H1 (cell line): ENCODE measurements at regions not wholly inside any gene's neighbourhood (a gene's known extent, or its start where the extent isn't known, plus 50 kb on each side); places are given as distances from the start of the nearest gene placed in this dataset.

Source experiments
- CTCF ChIA-PET: fragments of 300-600 bp; sonication (Branson Sonifier 250); formaldehyde crosslinking; loops from one replicate; lab custom pipeline; 2021; ENCODE audit not compliant: partially characterized antibody; lab: Charles Lee
- POLR2A ChIA-PET: fragments of 300-600 bp; sonication (Branson Sonifier 250); formaldehyde crosslinking; loops from one replicate; lab custom pipeline; 2021; ENCODE audit warnings: inconsistent platforms; ENCODE audit not compliant: partially characterized antibody; lab: Charles Lee
- DNase-seq, 2 experiments: peaks; one replicate each; pipeline versions ENCODE4 v3.0.0 to v3.0.0-alpha.2; 2010 to 2022; ENCODE audit warnings: low spot score in 2 of 2, low read depth in 1 of 2, mixed read lengths in 1 of 2
- FAIRE-seq: peaks from 2 replicates; lab custom pipeline; 2011; peaks lifted over from hg19 to GRCh38; lab: Jason Lieb, UNC
- H2AFZ ChIP-seq: 2 replicates; pipeline ENCODE4 v1.8.1; 2012; ENCODE audit warnings: low read length, inconsistent platforms
- H2AK5ac ChIP-seq: 2 replicates; pipeline ENCODE4 v1.6.1; 2013; ENCODE audit warnings: low read depth, low read length
- H2BK120ac ChIP-seq: replicated peaks from 2 replicates; pipeline ENCODE3; 2013; ENCODE audit warnings: low read depth, low read length, inconsistent platforms
- H2BK12ac ChIP-seq: 2 replicates; pipeline ENCODE4 v1.6.1; 2013; ENCODE audit warnings: low read depth, low read length
- H2BK15ac ChIP-seq: 2 replicates; pipeline ENCODE4 v1.6.1; 2013; ENCODE audit warnings: low read length
- H2BK20ac ChIP-seq: 2 replicates; pipeline ENCODE4 v1.6.1; 2013; ENCODE audit warnings: low read length
- H2BK5ac ChIP-seq: 2 replicates; pipeline ENCODE4 v1.6.1; 2013; ENCODE audit warnings: low read depth, low read length
- H3K14ac ChIP-seq: 2 replicates; pipeline ENCODE4 v1.6.1; 2013; ENCODE audit warnings: inconsistent platforms; ENCODE audit not compliant: insufficient read length
- H3K18ac ChIP-seq: 2 replicates; pipeline ENCODE4 v1.6.1; 2013; ENCODE audit warnings: low read length; ENCODE audit errors: extremely low read depth
- H3K23ac ChIP-seq: 2 replicates; pipeline ENCODE4 v1.6.1; 2013; ENCODE audit warnings: inconsistent platforms; ENCODE audit not compliant: insufficient read length
- H3K23me2 ChIP-seq: 2 replicates; pipeline ENCODE4 v1.6.1; 2013; ENCODE audit warnings: low read depth, low read length
- H3K27ac ChIP-seq: 2 replicates; pipeline ENCODE4 v1.6.1; 2011; ENCODE audit warnings: low read depth, low read length, inconsistent platforms
- H3K27me3 ChIP-seq, 4 experiments: replicated peaks in 1 of 4; 1 replicate in 1 of 4; 2 replicates in 3 of 4; pipeline versions ENCODE4 v1.6.1 to v1.8.1; 2011 to 2013; ENCODE audit warnings: low read length in 3 of 4, mild to moderate bottlenecking in 3 of 4, inconsistent platforms in 2 of 4, mixed read lengths in 2 of 4, moderate library complexity in 1 of 4; ENCODE audit not compliant: control insufficient read depth in 3 of 4, insufficient read depth in 3 of 4; ENCODE audit errors: extremely low read depth in 1 of 4
- H3K36me3 ChIP-seq, 4 experiments: 2 replicates each; pipeline versions ENCODE4 v1.6.1 to v1.8.1; 2011 to 2013; ENCODE audit warnings: mild to moderate bottlenecking in 4 of 4, low read length in 3 of 4, moderate library complexity in 2 of 4, control low read depth in 1 of 4, inconsistent platforms in 1 of 4; ENCODE audit not compliant: insufficient read depth in 4 of 4, control insufficient read depth in 2 of 4
- H3K4ac ChIP-seq: replicated peaks from 2 replicates; pipeline ENCODE3; 2013; ENCODE audit warnings: low read length, low read depth, mixed read lengths, inconsistent platforms; ENCODE audit not compliant: insufficient read length
- H3K4me1 ChIP-seq, 4 experiments: replicated peaks in 1 of 4; 1 replicate in 1 of 4; 2 replicates in 3 of 4; pipeline versions ENCODE4 v1.6.1 to v1.8.1; 2011 to 2013; ENCODE audit warnings: low read length in 3 of 4, inconsistent platforms in 2 of 4, mixed read lengths in 1 of 4; ENCODE audit not compliant: insufficient read depth in 4 of 4, control insufficient read depth in 3 of 4
- H3K4me2 ChIP-seq, 2 experiments: 2 replicates each; pipeline versions ENCODE4 v1.6.1 to v1.8.1; 2011 to 2013; ENCODE audit warnings: low read depth in 2 of 2, low read length in 2 of 2, control low read depth in 1 of 2, inconsistent platforms in 1 of 2, mild to moderate bottlenecking in 1 of 2; ENCODE audit not compliant: insufficient read depth in 1 of 2
- H3K4me3 ChIP-seq, 4 experiments: fragments of 200-600, 300-600 bp in 1 of 4; sonication (generic), shearing (Covaris generic), sonication (Bioruptor Twin) in 1 of 4; 2 replicates each; pipeline versions ENCODE4 v1.5.1 to v1.8.1; 2011 to 2016; ENCODE audit warnings: low read length in 4 of 4, low read depth in 3 of 4, control low read depth in 2 of 4, inconsistent platforms in 2 of 4, mild to moderate bottlenecking in 2 of 4, mixed read lengths in 1 of 4, moderate library complexity in 1 of 4; ENCODE audit not compliant: insufficient read depth in 2 of 4; ENCODE audit errors: extremely low read depth in 1 of 4
- H3K56ac ChIP-seq: replicated peaks from 2 replicates; pipeline ENCODE3; 2013; ENCODE audit warnings: low read depth, mild to moderate bottlenecking, mixed read lengths, low read length, inconsistent platforms; ENCODE audit not compliant: insufficient read length
- H3K79me1 ChIP-seq: 2 replicates; pipeline ENCODE4 v1.6.1; 2013; ENCODE audit warnings: low read depth, low read length, control low read depth
- H3K79me2 ChIP-seq, 2 experiments: 2 replicates each; pipeline versions ENCODE4 v1.6.1 to v1.8.1; 2012 to 2013; ENCODE audit warnings: low read length in 2 of 2, mild to moderate bottlenecking in 2 of 2, inconsistent platforms in 1 of 2; ENCODE audit not compliant: insufficient read depth in 2 of 2, control insufficient read depth in 1 of 2
- H3K9ac ChIP-seq, 4 experiments: replicated peaks in 1 of 4; 1 replicate in 1 of 4; 2 replicates in 3 of 4; pipeline versions ENCODE4 v1.6.1 to v1.8.1; 2011 to 2013; ENCODE audit warnings: low read depth in 3 of 4, low read length in 3 of 4, control low read depth in 2 of 4, mild to moderate bottlenecking in 2 of 4, moderate library complexity in 2 of 4, inconsistent platforms in 1 of 4; ENCODE audit errors: extremely low read depth in 1 of 4
- H3K9me3 ChIP-seq, 2 experiments: 2 replicates each; pipeline versions ENCODE4 v1.6.1 to v1.8.1; 2012 to 2013; ENCODE audit warnings: mild to moderate bottlenecking in 2 of 2, moderate library complexity in 2 of 2, control low read depth in 1 of 2, inconsistent platforms in 1 of 2, low read depth in 1 of 2, low read length in 1 of 2, mixed read lengths in 1 of 2; ENCODE audit not compliant: insufficient read depth in 2 of 2
- H4K20me1 ChIP-seq, 2 experiments: replicated peaks in 1 of 2; 2 replicates each; pipeline versions ENCODE3 to v1.8.1; 2011 to 2013; ENCODE audit warnings: inconsistent platforms in 2 of 2, low read length in 2 of 2, mild to moderate bottlenecking in 1 of 2; ENCODE audit not compliant: insufficient read depth in 2 of 2, control insufficient read depth in 1 of 2
- H4K5ac ChIP-seq: 2 replicates; pipeline ENCODE4 v1.6.1; 2013; ENCODE audit warnings: low read length, low read depth, mixed read lengths, inconsistent platforms; ENCODE audit not compliant: insufficient read length
- H4K8ac ChIP-seq: 2 replicates; pipeline ENCODE4 v1.8.0; 2013; ENCODE audit warnings: mild to moderate bottlenecking, moderate library complexity, low read length, inconsistent platforms; ENCODE audit not compliant: insufficient read depth; ENCODE audit errors: extremely low read depth
- H4K91ac ChIP-seq: replicated peaks from 2 replicates; pipeline ENCODE3; 2013; ENCODE audit warnings: low read length, mixed read lengths, inconsistent platforms; ENCODE audit not compliant: insufficient read length
- CTBP2 ChIP-seq: IDR thresholded peaks from 2 replicates; pipeline ENCODE4 v1.7.0; 2011; ENCODE audit warnings: borderline replicate concordance, mild to moderate bottlenecking, moderate library complexity, mixed read lengths, low read length; ENCODE audit not compliant: insufficient read depth, insufficient read length
- CTCF ChIP-seq, 3 experiments: IDR thresholded peaks; 1 replicate in 2 of 3; 2 replicates in 1 of 3; pipeline versions ENCODE4 v1.5.1 to v1.6.1; 2011; ENCODE audit warnings: low read length in 3 of 3, mild to moderate bottlenecking in 3 of 3, inconsistent platforms in 2 of 3, low read depth in 1 of 3, moderate library complexity in 1 of 3; ENCODE audit not compliant: insufficient read depth in 1 of 3; ENCODE audit errors: control extremely low read depth in 1 of 3
- E2F6 ChIP-seq: IDR thresholded peaks from 2 replicates; pipeline ENCODE4 v1.6.1; 2012; ENCODE audit warnings: inconsistent platforms
- KDM1A ChIP-seq: fragments of 200-600, 300-600 bp; sonication (generic); IDR thresholded peaks from 2 replicates; pipeline ENCODE4 v1.7.1; 2016; ENCODE audit warnings: mild to moderate bottlenecking, low read length, borderline replicate concordance
- KDM4A ChIP-seq: IDR thresholded peaks from one replicate; pipeline ENCODE4 v1.7.1; 2012; ENCODE audit warnings: low read depth, mild to moderate bottlenecking, moderate library complexity, low read length, inconsistent platforms; ENCODE audit not compliant: severe bottlenecking
- RAD21 ChIP-seq, 2 experiments: IDR thresholded peaks in 1 of 2; conservative IDR thresholded peaks in 1 of 2; 2 replicates each; pipeline ENCODE4 v1.6.1; 2011; ENCODE audit warnings: low read depth in 2 of 2, low read length in 2 of 2, improper control_type of control experiment in 1 of 2, inconsistent platforms in 1 of 2, mild to moderate bottlenecking in 1 of 2, moderate library complexity in 1 of 2
- RBBP5 ChIP-seq: IDR thresholded peaks from 2 replicates; pipeline ENCODE4 v1.7.1; 2012; ENCODE audit warnings: low read depth, mild to moderate bottlenecking, inconsistent platforms, low read length, moderate library complexity, borderline replicate concordance
- SP4 ChIP-seq: IDR thresholded peaks from 2 replicates; pipeline ENCODE4 v1.6.1; 2012; ENCODE audit warnings: low read length, inconsistent platforms
- TAF1 ChIP-seq: IDR thresholded peaks from 2 replicates; pipeline ENCODE4 v1.6.1; 2011; ENCODE audit warnings: mild to moderate bottlenecking, low read depth, low read length
- TAF7 ChIP-seq: optimal IDR thresholded peaks from 2 replicates; pipeline ENCODE3; 2011; ENCODE audit warnings: low read depth, mild to moderate bottlenecking, inconsistent platforms, low read length, moderate library complexity, borderline replicate concordance
- ZNF274 ChIP-seq: IDR thresholded peaks from 2 replicates; pipeline ENCODE4 v1.7.0; 2012; ENCODE audit warnings: low read length, borderline replicate concordance; ENCODE audit errors: extremely low read depth
- WGBS, 2 experiments: shearing (Covaris generic) in 1 of 2; methylation state at CpG; one replicate each; pipeline versions ENCODE4 v1.1.6 to v1.1.7; 2013 to 2015; ENCODE audit warnings: low lambda C conversion rate in 2 of 2, mixed read lengths in 2 of 2, inconsistent platforms in 1 of 2, low coverage in 1 of 2, missing lambda C conversion rate in 1 of 2; ENCODE audit not compliant: insufficient replicate concordance in 2 of 2, insufficient coverage in 1 of 2, insufficient read length in 1 of 2; ENCODE audit errors: extremely low coverage in 1 of 2, missing lambda C conversion rate in 1 of 2; 5-methylcytosine and 5-hydroxymethylcytosine counted together

DNA sequence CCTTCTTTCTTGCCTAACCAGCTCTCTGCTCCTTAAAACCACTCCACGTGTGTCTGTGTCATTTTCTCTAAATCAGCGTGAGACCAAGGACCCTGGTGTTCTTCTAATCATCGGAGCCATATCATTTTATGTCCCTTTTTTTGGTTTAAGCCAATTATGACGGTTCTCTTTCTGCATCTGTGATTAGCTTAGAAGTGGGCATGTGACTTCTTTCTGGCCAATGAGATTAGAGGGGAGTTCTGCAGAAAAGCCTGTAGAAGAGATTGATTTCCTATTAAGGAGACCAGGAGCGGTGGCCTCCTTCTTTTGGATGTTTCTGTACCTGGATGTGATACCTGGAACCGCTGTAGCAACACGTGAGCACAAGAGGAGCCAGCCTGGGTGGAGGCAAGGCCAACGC is 97.5 kb upstream of the PABPC3 start:
- WGBS, 2 experiments, result 91% methylated on average over 8 of the region's 8 CpGs; no CpG with 5 or more reads in 1 of the 2 experiments
- Histone ChIP-seq H3K56ac (no peak overlapping the region), H3K9ac (no peak overlapping the region)
- no peak for TF ChIP-seq RBBP5
- no peak for TF ChIP-seq KDM1A
- TF ChIP-seq RAD21 (IDR thresholded peaks at IDR 0.05 in 1 of 2, conservative IDR thresholded peaks at IDR 0.05 in 1 of 2; ENCODE audit: low read depth in 2 of 2, low read length in 2 of 2), result no peak
- TF ChIP-seq TAF1, result no peak
- TF ChIP-seq SP4, result no peak
- no peak for TF ChIP-seq CTCF (IDR thresholded peaks at IDR 0.05; ENCODE audit: control extremely low read depth in 1 of 3, insufficient read depth in 1 of 3, low read depth in 1 of 3, low read length in 3 of 3)
- no peak for TF ChIP-seq E2F6
- no peak for TF ChIP-seq CTBP2
- no peak for TF ChIP-seq ZNF274
- no peak for TF ChIP-seq TAF7
- TF ChIP-seq KDM4A, result no peak

More for the DNA sequence above, 97.5 kb upstream of the PABPC3 start:
- POLR2A ChIA-PET, result no interaction called here
- H3K79me1 ChIP-seq, result no peaks in the 10 kb centered on the region
- H2BK120ac ChIP-seq, result no peak overlapping the region
- H3K23me2 ChIP-seq, result no peaks in the 10 kb centered on the region
- no peak for DNase-seq
- no peak overlapping the region for H3K23ac ChIP-seq
- H4K5ac ChIP-seq, result no peak overlapping the region
- no peaks in the 10 kb centered on the region for H4K20me1 ChIP-seq
- no peaks in the 10 kb centered on the region for H3K36me3 ChIP-seq
- H3K79me2 ChIP-seq, result no peaks in the 10 kb centered on the region
- no peak overlapping the region for H2BK15ac ChIP-seq
- no peak overlapping the region for H2AFZ ChIP-seq
- H3K27ac ChIP-seq, result no peak overlapping the region
- no peak overlapping the region for H3K4me2 ChIP-seq
- no peak overlapping the region for H4K91ac ChIP-seq
- H3K18ac ChIP-seq, result no peak overlapping the region
- no peak overlapping the region for H4K8ac ChIP-seq
- no peak overlapping the region for H3K14ac ChIP-seq
- H3K4me3 ChIP-seq, result no peak overlapping the region
- H2BK12ac ChIP-seq, result no peak overlapping the region
- H2BK5ac ChIP-seq, result no peak overlapping the region
- no peaks in the 10 kb centered on the region for H3K9me3 ChIP-seq
- no peak overlapping the region for H3K4ac ChIP-seq
- H2BK20ac ChIP-seq, result no peak overlapping the region
- no peak for FAIRE-seq
- H3K4me1 ChIP-seq, result no peaks in the 10 kb centered on the region; a peak in 1 of 7 replicates
- H3K27me3 ChIP-seq, result no peaks in the 10 kb centered on the region
- H2AK5ac ChIP-seq, result no peak overlapping the region
- CTCF ChIA-PET, result interaction anchor here (1.1 to 3.0 kb wide), 8 partner anchors 8 to 115 kb away, joined by 3 to 11 read pairs (median 4); no protein-coding TSS in a partner anchor
